ENCODE measurements at regions not wholly inside any gene's neighbourhood (a gene's known extent, or its start where the extent isn't known, plus 50 kb on each side); places are given as distances from the start of the nearest gene placed in this dataset.

DNA sequence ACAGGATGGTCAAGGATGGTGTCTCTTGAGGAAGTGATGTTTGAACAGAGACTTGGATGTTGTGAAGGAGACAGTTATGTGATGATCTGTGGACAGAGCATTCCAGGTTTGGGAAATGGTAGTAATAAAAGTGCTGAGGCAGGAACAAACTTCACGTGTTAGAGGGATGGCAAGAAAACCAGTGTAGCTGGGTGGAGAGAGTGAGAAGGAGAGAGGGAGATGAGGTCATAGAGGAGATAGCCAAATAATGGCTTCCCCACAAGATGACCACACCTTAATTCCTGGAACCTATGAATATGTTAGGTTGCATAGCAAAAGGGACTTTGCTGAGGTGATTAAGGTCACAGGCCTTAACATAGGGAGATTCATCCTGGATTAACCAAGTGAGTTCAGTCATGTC is 75.6 kb upstream of the GPR50 start:
- TF ChIP-seq, protein P1, sequence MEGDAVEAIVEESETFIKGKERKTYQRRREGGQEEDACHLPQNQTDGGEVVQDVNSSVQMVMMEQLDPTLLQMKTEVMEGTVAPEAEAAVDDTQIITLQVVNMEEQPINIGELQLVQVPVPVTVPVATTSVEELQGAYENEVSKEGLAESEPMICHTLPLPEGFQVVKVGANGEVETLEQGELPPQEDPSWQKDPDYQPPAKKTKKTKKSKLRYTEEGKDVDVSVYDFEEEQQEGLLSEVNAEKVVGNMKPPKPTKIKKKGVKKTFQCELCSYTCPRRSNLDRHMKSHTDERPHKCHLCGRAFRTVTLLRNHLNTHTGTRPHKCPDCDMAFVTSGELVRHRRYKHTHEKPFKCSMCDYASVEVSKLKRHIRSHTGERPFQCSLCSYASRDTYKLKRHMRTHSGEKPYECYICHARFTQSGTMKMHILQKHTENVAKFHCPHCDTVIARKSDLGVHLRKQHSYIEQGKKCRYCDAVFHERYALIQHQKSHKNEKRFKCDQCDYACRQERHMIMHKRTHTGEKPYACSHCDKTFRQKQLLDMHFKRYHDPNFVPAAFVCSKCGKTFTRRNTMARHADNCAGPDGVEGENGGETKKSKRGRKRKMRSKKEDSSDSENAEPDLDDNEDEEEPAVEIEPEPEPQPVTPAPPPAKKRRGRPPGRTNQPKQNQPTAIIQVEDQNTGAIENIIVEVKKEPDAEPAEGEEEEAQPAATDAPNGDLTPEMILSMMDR (conservative IDR thresholded peaks at IDR 0.05; ENCODE audit: low read depth, low read length): no peak
- no peak for TF ChIP-seq EZH2 (IDR thresholded peaks at IDR 0.05; ENCODE audit: borderline replicate concordance, low read depth, low read length, poor library complexity, severe bottlenecking)

Data from A673 (cell line).